Endothelial cell (in vitro differentiated cells): ENCODE measurements at regions not wholly inside any gene's neighbourhood (a gene's known extent, or its start where the extent isn't known, plus 50 kb on each side); places are given as distances from the start of the nearest gene placed in this dataset.

Experiments used
- DNase-seq: peaks from one replicate; pipeline ENCODE4 v3.0.0; 2021; ENCODE audit warnings: low spot score
- H3K27ac Mint-ChIP-seq: one replicate; pipeline ENCODE4 v1.8.0; 2021; ENCODE audit warnings: mixed read lengths, inconsistent platforms; ENCODE audit not compliant: unreplicated experiment
- H3K27me3 Mint-ChIP-seq: one replicate; pipeline ENCODE4 v1.8.0; 2021; ENCODE audit warnings: mild to moderate bottlenecking, moderate library complexity, mixed read lengths, inconsistent platforms; ENCODE audit not compliant: unreplicated experiment
- H3K36me3 Mint-ChIP-seq: one replicate; pipeline ENCODE4 v1.8.0; 2021; ENCODE audit warnings: mild to moderate bottlenecking, low read depth, mixed read lengths, inconsistent platforms; ENCODE audit not compliant: unreplicated experiment
- H3K4me1 Mint-ChIP-seq: one replicate; pipeline ENCODE4 v1.8.0; 2021; ENCODE audit warnings: mild to moderate bottlenecking, mixed read lengths, inconsistent platforms; ENCODE audit not compliant: unreplicated experiment
- H3K4me3 Mint-ChIP-seq: one replicate; pipeline ENCODE4 v1.8.0; 2021; ENCODE audit warnings: mild to moderate bottlenecking, mixed read lengths, inconsistent platforms; ENCODE audit not compliant: unreplicated experiment
- H3K9me3 Mint-ChIP-seq: one replicate; pipeline ENCODE4 v1.8.0; 2021; ENCODE audit warnings: mixed read lengths, inconsistent platforms; ENCODE audit not compliant: unreplicated experiment
- TF ChIP-seq, protein P1 (sequence below): fragments of 200-600 bp; sonication (generic); IDR thresholded peaks from one replicate; pipeline ENCODE4 v1.5.0; 2021; ENCODE audit warnings: antibody characterized with exemption; ENCODE audit not compliant: unreplicated experiment

DNA sequence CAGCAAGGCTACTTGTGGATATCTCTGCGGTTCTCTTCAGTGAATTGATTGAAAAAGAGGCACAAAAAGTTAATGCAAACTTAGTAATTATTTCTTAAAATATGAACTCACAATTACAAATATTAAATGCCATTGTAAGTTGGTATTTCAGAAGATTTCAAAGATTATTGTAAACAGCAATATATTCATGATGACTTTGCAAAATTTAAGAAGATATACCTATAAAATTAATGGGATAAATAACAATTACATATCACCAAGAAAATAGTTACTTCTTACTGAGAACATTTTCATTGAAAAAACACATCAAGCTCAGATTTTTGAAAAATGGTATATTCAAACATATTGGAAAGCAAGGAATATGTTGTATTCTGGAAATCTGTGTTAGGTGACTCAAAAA, 482.0 kb upstream of the LRRTM1 start:
- peaks cover 5% of the 10 kb centered on the region for H3K9me3 Mint-ChIP-seq
- H3K36me3 Mint-ChIP-seq: no peaks in the 10 kb centered on the region
- no peak overlapping the region for H3K27ac Mint-ChIP-seq
- no peaks in the 10 kb centered on the region for H3K27me3 Mint-ChIP-seq
- H3K4me3 Mint-ChIP-seq: no peak overlapping the region
- TF ChIP-seq, protein P1, sequence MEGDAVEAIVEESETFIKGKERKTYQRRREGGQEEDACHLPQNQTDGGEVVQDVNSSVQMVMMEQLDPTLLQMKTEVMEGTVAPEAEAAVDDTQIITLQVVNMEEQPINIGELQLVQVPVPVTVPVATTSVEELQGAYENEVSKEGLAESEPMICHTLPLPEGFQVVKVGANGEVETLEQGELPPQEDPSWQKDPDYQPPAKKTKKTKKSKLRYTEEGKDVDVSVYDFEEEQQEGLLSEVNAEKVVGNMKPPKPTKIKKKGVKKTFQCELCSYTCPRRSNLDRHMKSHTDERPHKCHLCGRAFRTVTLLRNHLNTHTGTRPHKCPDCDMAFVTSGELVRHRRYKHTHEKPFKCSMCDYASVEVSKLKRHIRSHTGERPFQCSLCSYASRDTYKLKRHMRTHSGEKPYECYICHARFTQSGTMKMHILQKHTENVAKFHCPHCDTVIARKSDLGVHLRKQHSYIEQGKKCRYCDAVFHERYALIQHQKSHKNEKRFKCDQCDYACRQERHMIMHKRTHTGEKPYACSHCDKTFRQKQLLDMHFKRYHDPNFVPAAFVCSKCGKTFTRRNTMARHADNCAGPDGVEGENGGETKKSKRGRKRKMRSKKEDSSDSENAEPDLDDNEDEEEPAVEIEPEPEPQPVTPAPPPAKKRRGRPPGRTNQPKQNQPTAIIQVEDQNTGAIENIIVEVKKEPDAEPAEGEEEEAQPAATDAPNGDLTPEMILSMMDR: no peak
- DNase-seq: no peak
- H3K4me1 Mint-ChIP-seq: no peaks in the 10 kb centered on the region

- TF ChIP-seq, protein P1: no peak
- H3K36me3 Mint-ChIP-seq: no peaks in the 10 kb centered on the region
- H3K9me3 Mint-ChIP-seq: peaks cover 5% of the 10 kb centered on the region
- no peak for DNase-seq
- H3K27me3 Mint-ChIP-seq: no peaks in the 10 kb centered on the region
- H3K27ac Mint-ChIP-seq: no peak overlapping the region
- H3K4me3 Mint-ChIP-seq: no peak overlapping the region
- no peaks in the 10 kb centered on the region for H3K4me1 Mint-ChIP-seq
These were observed 474.2 kb upstream of the LRRTM1 start for GRCh38 chr2:80778704-80779103.

DNA sequence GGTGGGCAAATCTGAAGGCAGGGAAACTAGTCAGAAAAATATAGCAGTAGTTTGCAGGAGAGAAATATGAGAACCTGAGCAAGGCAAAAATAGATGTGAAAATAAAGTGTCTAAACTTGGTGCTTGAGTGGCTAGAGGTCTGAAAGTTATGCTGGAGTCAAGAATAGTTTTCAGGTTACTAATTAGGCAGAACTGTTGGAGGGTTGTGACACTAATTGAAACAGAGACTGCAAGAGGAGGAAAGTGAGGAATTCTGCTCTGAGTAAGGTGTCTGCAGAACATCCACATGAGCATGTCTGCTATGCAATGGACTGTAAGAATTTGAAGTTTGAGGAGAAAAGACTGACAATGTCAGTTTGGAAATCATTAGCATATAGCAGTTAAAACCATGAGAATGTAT, 444.0 kb upstream of the LRRTM1 start:
- no peak overlapping the region for H3K27ac Mint-ChIP-seq

DNA sequence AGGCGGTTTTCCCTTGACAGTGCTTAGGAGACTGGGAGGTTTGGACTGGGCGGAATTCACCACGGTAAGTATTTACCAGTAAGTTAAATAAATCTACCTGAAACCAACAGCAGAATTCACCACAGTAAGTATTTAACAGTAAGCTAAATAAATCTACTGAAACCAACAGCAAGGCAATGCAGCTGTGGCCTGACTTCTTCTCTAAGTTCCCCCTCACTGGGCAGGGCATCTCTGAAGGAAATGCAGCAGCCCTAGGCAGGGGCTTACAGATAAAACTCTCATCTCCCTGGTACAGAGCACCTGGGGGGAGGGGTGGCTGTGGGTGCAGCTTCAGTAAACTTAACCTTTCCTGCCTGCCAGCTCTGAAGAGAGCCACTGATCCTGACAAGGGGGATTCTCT, 432.5 kb upstream of the LRRTM1 start:
- Mint-ChIP-seq H3K9me3 (no peaks in the 10 kb centered on the region), H3K27me3 (no peaks in the 10 kb centered on the region), H3K36me3 (no peaks in the 10 kb centered on the region), H3K4me3 (no peak overlapping the region), H3K4me1 (no peaks in the 10 kb centered on the region), H3K27ac (no peak overlapping the region)
- TF ChIP-seq, protein P1: no peak
- no peak for DNase-seq

More for the DNA sequence above, 444.0 kb upstream of the LRRTM1 start:
- TF ChIP-seq, protein P1: no peak
- Mint-ChIP-seq H3K4me3 (no peak overlapping the region), H3K36me3 (no peaks in the 10 kb centered on the region), H3K4me1 (no peaks in the 10 kb centered on the region), H3K9me3 (no peaks in the 10 kb centered on the region), H3K27me3 (no peaks in the 10 kb centered on the region)
- DNase-seq: no peak

- DNase-seq: no peak
- TF ChIP-seq, protein P1: no peak
- H3K4me3 Mint-ChIP-seq: no peak overlapping the region
- H3K36me3 Mint-ChIP-seq: no peaks in the 10 kb centered on the region
- peaks cover 1% of the 10 kb centered on the region for H3K27me3 Mint-ChIP-seq
- no peak overlapping the region for H3K27ac Mint-ChIP-seq
- H3K4me1 Mint-ChIP-seq: no peaks in the 10 kb centered on the region
- H3K9me3 Mint-ChIP-seq: no peaks in the 10 kb centered on the region
These were observed 420.4 kb upstream of the LRRTM1 start for GRCh38 chr2:80725001-80725400.
